ENCODE measurements at regions not wholly inside any gene's neighbourhood (a gene's known extent, or its start where the extent isn't known, plus 50 kb on each side); places are given as distances from the start of the nearest gene placed in this dataset.

GRCh38 chr7:101743241-101743994 lies 74.0 kb upstream of the CUX1 start:
- peak; percentile 43 for TF ChIP-seq CTCF (IDR thresholded peaks at IDR 0.05; ENCODE audit: control insufficient read depth, extremely low read depth, insufficient read depth)
- peak; percentile 15 for DNase-seq (ENCODE audit: low read depth)
- peak overlapping the region; percentile 45 for H3K4me3 ChIP-seq (ENCODE audit: low read depth, low read length)

- no peak for DNase-seq (ENCODE audit: low read depth)
- TF ChIP-seq CTCF (IDR thresholded peaks at IDR 0.05; ENCODE audit: control insufficient read depth, extremely low read depth, insufficient read depth) = no peak
- peak overlapping the region; percentile 45; the same call in 1 of the 2 replicates for H3K4me3 ChIP-seq (ENCODE audit: low read depth, low read length)
Measured at GRCh38 chr7:101743995-101744360, 73.4 kb upstream of the CUX1 start.

- DNase-seq (ENCODE audit: low read depth) = no peak
- no peak overlapping the region for H3K4me3 ChIP-seq (ENCODE audit: low read depth, low read length)
- TF ChIP-seq CTCF (IDR thresholded peaks at IDR 0.05; ENCODE audit: control insufficient read depth, extremely low read depth, insufficient read depth) = no peak
Measured at GRCh38 chr7:101744588-101744987, 72.8 kb upstream of the CUX1 start.

GRCh38 chr7:101746314-101746713 lies 71.1 kb upstream of the CUX1 start:
- no peak overlapping the region for H3K4me3 ChIP-seq (ENCODE audit: low read depth, low read length)
- TF ChIP-seq CTCF (IDR thresholded peaks at IDR 0.05; ENCODE audit: control insufficient read depth, extremely low read depth, insufficient read depth) = no peak
- no peak for DNase-seq (ENCODE audit: low read depth)

GRCh38 chr7:101747053-101747878 lies 70.2 kb upstream of the CUX1 start:
- no peak for TF ChIP-seq CTCF (IDR thresholded peaks at IDR 0.05; ENCODE audit: control insufficient read depth, extremely low read depth, insufficient read depth)
- no peak for DNase-seq (ENCODE audit: low read depth)
- no peak overlapping the region for H3K4me3 ChIP-seq (ENCODE audit: low read depth, low read length)

GRCh38 chr7:101747879-101748345 lies 69.5 kb upstream of the CUX1 start:
- no peak for TF ChIP-seq CTCF (IDR thresholded peaks at IDR 0.05; ENCODE audit: control insufficient read depth, extremely low read depth, insufficient read depth)
- no peak for DNase-seq (ENCODE audit: low read depth)
- H3K4me3 ChIP-seq (ENCODE audit: low read depth, low read length) = no peak overlapping the region
